D721Med (cell line): ENCODE measurements at regions not wholly inside any gene's neighbourhood (a gene's known extent, or its start where the extent isn't known, plus 50 kb on each side); places are given as distances from the start of the nearest gene placed in this dataset.

Experiments
- DNase-seq: peaks from one replicate; pipeline ENCODE4 v3.0.0; 2011; ENCODE audit warnings: low spot score; ENCODE audit not compliant: insufficient read length
- FAIRE-seq: peaks from 2 replicates; lab custom pipeline; 2011; peaks lifted over from hg19 to GRCh38; lab: Jason Lieb, UNC
- TF ChIP-seq, protein P1 (sequence below): IDR thresholded peaks from 2 replicates; pipeline ENCODE4 v1.5.1; 2012; ENCODE audit warnings: mild to moderate bottlenecking, control low read depth; ENCODE audit not compliant: insufficient read depth; ENCODE audit errors: missing control alignments

GRCh38 chr14:37946819-37947218 lies 260.9 kb upstream of the SSTR1 start:
- TF ChIP-seq, protein P1, sequence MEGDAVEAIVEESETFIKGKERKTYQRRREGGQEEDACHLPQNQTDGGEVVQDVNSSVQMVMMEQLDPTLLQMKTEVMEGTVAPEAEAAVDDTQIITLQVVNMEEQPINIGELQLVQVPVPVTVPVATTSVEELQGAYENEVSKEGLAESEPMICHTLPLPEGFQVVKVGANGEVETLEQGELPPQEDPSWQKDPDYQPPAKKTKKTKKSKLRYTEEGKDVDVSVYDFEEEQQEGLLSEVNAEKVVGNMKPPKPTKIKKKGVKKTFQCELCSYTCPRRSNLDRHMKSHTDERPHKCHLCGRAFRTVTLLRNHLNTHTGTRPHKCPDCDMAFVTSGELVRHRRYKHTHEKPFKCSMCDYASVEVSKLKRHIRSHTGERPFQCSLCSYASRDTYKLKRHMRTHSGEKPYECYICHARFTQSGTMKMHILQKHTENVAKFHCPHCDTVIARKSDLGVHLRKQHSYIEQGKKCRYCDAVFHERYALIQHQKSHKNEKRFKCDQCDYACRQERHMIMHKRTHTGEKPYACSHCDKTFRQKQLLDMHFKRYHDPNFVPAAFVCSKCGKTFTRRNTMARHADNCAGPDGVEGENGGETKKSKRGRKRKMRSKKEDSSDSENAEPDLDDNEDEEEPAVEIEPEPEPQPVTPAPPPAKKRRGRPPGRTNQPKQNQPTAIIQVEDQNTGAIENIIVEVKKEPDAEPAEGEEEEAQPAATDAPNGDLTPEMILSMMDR: no peak
- DNase-seq: no peak
- no peak for FAIRE-seq

DNA sequence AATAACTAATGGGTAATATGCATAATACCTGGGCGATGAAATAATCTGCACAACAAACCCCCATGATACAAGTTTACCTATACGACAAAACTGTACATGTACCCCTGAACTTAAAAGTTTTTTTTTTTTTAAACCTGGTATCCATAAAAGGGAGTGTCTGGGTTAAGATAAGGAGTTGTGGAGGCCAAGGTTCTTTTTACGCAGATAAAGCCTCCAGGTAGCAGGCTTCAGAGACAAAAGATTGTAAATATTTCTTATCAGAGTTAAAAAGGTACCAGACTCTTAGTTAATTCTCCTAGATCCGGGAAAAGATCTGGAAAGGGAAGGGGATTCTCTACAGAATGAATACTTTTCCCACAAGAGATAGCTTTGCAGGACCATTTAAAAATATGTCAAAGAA lies 259.4 kb upstream of the SSTR1 start:
- TF ChIP-seq, protein P1: no peak
- no peak for DNase-seq

GRCh38 chr14:37968664-37969240 lies 239.0 kb upstream of the SSTR1 start:
- FAIRE-seq: no peak
- DNase-seq: no peak
- TF ChIP-seq, protein P1: no peak

More for the DNA sequence above, 259.4 kb upstream of the SSTR1 start:
- no peak for FAIRE-seq

DNA sequence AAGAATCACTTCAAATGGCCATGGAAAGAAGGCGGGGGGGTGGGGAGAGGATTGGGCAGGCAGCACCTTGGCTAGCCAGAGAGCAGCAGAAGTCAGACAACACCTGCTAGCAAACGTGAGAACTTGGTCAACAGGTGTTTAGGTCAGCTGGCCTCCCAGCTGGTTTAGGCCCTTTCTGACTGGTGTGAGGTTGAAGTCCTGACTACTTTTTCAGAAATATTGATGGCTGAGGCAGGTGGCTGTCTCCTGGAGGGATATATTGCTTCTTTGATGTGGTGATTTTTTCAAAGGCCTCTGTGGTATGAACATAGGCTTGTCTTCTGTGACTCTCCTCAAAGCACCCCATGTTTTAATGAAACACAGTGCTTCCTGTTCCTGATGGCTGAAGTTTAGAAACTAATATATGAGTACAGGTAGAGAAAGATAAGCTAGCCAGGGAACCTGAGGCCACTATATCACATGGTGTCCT lies 238.2 kb upstream of the SSTR1 start:
- no peak for DNase-seq
- TF ChIP-seq, protein P1: no peak
- FAIRE-seq: no peak

GRCh38 chr14:37970696-37971095 lies 237.0 kb upstream of the SSTR1 start:
- TF ChIP-seq, protein P1: no peak
- FAIRE-seq (no peak), DNase-seq (no peak)

DNA sequence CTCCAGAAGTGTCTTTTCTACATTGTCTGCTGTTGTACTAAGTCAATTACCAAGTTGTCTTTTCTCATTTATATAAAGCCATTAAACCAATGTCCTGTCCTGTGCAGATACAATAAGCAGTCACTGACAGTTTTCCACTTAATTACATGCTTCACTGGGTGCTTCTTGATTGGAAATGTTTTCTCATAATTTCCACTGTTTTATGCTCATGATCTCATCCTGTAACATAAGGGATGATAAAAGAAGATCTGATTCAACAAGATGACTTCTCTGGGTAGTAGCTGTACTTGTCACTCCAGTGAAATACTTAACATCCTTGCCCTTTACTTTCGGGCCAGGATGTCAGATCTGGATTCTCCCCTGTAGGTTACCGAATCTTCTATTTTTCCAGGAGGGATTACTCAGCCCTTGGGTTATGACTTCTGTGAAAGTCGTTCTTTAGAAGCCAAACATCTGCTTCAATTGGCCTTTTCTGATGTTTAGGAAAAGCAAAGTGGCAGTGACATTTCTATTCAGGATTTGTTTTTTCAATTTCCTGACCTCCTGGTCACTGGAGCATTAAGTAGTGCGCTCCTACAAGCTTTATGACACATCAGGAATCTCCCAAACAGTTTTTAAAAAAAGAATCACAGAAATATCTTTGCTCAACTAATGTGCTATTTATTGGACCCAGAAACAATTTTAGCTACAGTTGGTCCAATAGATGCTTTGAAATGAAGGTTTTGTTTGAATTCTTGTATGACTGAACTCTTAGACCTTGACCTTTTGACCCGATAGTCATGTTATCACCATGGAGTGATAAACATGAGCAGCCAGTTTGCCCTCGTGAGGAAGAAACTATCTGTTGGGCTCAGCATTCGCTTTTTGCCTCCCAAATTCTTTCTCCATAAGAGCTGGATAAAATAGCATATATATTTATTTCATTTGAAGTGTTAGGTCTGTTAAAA lies 234.5 kb upstream of the SSTR1 start:
- TF ChIP-seq, protein P1: no peak
- no peak for FAIRE-seq

DNA sequence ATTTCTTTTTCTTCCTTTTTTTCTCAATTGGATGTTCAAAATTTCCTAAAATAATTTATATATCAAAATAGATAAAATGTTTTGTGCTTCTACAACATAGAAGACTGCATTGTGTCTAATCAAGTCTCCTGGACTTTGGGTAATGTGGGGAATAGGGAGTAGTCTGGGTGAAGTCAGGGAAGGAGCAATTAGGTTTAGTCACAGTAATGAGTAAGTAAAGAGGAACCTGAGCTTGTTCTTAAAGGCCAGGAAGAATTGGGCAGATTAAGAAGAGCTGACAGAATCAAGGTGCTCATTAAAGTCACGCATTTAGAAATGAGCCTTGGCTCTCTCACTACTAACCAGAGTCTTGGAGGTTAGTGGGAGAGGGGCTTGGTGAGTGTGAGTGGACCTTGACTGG lies 233.3 kb upstream of the SSTR1 start:
- TF ChIP-seq, protein P1: no peak
- FAIRE-seq (no peak), DNase-seq (no peak)

More for the DNA sequence above, 234.5 kb upstream of the SSTR1 start:
- no peak for DNase-seq
